Neural progenitor cell (in vitro differentiated cells): ENCODE measurements at regions not wholly inside any gene's neighbourhood (a gene's known extent, or its start where the extent isn't known, plus 50 kb on each side); places are given as distances from the start of the nearest gene placed in this dataset.

ENCODE experiments used
- EZH2 ChIP-seq: fragments of 200-600 bp; sonication (generic); IDR thresholded peaks from 2 replicates; pipeline ENCODE4 v1.6.1; 2017; ENCODE audit warnings: antibody characterized with exemption, mild to moderate bottlenecking, moderate library complexity
- EZH2phosphoT487 ChIP-seq: fragments of 200-600 bp; sonication (generic); IDR thresholded peaks from 2 replicates; pipeline ENCODE4 v1.6.1; 2017; ENCODE audit warnings: antibody characterized with exemption
- TF ChIP-seq, protein P1 (sequence below): fragments of 200-600 bp; sonication (generic); IDR thresholded peaks from 2 replicates; pipeline ENCODE4 v1.5.1; 2017; ENCODE audit warnings: antibody characterized with exemption, mild to moderate bottlenecking

DNA sequence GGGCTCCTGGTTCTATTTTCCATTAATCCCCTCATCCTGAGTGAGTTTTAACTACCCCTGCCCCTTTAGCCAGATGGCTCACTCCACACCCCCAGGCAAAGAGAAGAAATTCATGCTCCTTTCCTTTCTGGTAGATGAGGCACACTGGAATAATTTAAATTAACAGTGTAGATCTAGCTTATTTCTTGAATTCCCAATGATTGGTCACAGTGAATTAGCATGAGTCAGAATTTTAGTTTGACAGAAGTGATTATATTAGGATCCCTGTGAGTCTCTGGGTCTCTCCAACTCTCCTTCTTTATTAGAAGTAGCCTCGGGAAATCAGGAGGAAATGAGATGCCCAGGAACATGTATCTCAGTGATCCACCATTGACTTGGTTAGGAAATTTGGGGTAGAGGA, 103.1 kb upstream of the KAZN start:
- TF ChIP-seq, protein P1, sequence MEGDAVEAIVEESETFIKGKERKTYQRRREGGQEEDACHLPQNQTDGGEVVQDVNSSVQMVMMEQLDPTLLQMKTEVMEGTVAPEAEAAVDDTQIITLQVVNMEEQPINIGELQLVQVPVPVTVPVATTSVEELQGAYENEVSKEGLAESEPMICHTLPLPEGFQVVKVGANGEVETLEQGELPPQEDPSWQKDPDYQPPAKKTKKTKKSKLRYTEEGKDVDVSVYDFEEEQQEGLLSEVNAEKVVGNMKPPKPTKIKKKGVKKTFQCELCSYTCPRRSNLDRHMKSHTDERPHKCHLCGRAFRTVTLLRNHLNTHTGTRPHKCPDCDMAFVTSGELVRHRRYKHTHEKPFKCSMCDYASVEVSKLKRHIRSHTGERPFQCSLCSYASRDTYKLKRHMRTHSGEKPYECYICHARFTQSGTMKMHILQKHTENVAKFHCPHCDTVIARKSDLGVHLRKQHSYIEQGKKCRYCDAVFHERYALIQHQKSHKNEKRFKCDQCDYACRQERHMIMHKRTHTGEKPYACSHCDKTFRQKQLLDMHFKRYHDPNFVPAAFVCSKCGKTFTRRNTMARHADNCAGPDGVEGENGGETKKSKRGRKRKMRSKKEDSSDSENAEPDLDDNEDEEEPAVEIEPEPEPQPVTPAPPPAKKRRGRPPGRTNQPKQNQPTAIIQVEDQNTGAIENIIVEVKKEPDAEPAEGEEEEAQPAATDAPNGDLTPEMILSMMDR, result no peak
- TF ChIP-seq EZH2phosphoT487 (no peak), EZH2 (no peak)
